NCI-H1694 (cell line): ENCODE measurements at regions not wholly inside any gene's neighbourhood (a gene's known extent, or its start where the extent isn't known, plus 50 kb on each side); places are given as distances from the start of the nearest gene placed in this dataset.
"Not testable (repeated sequence)": the region's sequence is repeated elsewhere in the genome, so short reads cannot be mapped to it uniquely, and the experiment has no call there.

Experiments used
- DNase-seq: peaks from one replicate; lab custom pipeline; 2025; lab: John Stamatoyannopoulos, UW

DNA sequence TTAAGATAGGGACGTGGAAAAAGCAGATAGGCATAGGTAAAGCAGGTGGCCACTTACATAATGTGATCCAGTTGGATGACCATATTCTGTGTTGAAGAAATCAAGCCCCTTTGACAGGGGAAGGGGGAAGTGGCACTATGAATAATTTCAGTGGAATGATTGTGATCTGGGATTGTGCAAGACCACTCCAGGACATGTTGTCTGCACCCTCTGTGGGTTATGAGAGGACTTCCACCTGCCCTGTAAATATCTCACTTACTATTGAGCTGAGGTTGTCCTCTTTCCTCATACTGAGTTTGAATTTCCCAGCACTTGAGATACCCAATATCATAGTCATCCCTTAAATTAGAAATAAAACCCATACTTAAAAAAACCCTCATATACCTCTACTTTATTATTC, 220.7 kb downstream of the IRS1 start:
- DNase-seq: no peak

DNA sequence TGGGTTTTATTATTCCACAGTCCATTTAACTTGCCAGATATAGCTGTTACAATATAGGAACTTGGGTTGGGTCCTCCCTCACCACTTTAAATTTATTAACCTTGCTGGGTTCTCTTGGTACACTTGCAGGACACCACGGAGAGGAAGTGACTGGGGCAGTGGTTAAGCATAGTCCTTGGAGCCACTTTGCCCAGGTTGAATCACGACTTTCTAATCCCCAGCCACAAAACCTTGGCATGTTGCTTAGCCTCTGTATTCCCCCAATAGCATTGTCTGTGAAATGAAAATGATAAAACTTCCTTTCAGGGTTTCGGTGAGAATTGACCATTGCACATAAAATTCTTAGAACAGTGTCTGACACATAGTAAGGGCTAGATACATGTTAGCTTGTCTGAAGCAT, 221.2 kb downstream of the IRS1 start:
- DNase-seq: no peak

DNA sequence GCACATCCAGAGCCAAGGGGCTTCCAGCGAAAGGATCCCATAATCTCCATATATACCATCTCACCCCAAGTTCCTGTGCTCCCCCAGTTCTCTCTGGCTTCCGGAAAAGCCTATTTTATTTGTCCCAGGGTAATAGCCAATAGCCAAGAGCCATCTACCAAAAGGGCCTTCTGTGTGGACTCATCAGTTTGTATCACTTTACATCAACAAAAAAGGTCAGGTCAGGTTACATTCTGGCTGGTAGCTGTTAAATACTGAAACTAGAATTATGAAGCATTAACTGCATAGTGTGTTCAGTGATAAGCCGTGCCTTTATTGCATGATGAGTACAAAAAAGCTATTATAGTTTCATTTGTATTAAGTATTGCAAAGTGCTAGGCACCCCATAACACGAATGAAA, 223.7 kb downstream of the IRS1 start:
- DNase-seq: no peak

DNA sequence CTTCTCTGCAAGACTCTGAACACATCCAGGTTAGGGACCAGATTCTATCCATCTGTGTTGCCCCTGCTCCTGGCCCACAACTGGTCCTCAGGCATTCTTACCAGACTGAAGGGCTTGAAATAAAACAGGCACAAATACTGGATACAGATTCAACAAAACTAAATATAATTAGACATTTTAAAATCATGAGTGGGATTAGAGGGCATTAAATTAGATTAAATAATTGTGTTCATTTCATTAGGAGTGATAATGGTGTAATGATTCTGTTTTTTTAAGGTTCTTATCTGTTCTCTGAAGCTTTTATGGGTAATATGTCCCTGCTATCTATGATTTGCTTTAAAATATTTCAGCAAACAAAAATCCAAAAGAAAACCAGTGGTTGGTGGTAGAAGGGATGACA, 226.5 kb downstream of the IRS1 start:
- no peak for DNase-seq

DNA sequence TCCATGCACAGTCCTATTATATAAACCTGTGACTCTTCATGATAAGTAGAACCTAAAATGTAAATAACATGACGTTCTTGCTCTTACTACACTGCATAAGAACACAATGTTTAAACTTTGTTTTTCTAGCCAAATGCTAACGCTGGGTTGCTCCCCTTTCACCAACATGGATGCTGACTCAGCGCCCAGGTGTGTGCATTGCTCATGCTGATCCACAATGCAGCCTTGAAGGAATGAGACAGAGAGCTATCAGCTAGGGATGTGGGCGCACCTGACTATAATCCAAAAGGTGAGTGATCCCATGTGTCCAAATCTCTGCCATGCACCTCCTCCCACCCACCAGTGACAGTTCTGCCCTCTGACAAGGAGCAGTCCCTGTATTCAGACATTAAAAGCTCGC, 235.0 kb downstream of the IRS1 start:
- DNase-seq: no peak

DNA sequence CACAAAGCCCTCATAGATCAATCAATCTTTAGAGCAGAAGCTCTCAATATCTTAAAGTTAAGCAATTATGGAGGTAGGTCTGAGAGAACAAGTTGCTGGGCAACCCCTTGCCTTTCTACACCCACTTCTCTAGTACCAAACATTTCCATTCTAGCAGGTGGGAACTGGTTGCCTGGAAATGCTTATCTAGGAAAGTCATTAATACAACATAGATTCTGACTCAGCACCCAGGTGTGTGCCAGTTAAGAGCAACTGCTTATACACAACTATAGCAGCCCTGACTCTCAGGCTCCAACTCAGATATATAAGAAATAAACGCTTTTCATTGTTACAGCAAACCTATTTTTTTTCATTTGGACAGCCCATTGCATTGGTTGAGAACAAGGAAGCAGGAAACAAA, 237.7 kb downstream of the IRS1 start:
- no peak for DNase-seq

DNA sequence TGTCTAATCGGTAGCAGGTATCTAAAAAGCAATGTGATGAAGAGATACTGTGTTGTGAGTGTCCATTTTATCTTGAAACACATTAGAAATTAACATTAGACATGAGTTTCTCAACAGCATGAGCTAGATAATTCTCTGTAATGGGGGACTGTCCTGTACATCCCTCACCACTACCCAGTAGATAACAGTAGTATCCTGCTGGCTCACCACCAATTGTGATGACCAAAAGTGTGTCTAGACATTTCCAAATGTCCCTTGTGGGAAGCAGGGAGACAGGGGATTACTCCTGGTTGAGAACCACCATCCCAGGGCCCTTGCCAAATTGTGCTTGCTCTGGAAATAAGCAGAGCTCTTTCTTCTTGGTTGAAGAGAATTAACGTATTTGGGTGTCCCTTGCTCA, 239.3 kb downstream of the IRS1 start:
- no peak for DNase-seq

DNA sequence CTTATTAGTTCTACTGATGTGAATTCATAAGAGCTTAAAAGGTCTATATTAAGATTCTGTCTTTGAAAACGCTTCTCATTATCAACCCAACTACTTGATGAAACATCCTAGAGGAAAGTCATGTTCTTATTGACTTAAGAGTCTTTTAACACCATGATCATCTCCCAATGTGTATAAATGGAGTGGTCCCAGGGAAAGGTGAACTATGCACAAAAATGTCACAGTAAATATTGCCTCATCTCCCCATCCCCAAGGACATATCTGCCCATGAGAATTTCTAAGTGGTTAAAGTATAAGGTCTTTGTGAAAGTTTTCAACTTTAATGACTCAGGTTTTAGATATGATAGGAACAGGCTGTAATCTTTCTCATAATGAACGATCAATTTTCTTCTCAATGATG, 240.1 kb downstream of the IRS1 start:
- no peak for DNase-seq

DNA sequence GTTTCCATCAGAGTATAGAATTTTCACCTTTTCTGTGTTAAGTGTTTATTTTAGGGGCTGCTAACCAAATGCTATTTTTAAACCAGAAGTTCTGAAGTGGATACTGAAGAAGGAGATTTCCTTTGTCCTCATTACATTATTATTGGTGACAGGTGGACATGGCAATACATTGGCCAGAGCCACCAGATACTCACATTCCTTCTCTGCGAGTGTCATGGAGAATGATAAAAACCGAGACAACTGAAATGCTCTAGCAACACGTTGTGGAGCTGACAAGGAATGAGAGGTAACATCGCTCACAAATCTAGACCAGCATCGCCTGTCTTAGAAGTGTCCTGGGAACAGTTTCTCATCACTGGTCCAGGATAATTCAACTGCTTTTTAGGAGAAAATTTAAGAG, 241.2 kb downstream of the IRS1 start:
- no peak for DNase-seq

DNA sequence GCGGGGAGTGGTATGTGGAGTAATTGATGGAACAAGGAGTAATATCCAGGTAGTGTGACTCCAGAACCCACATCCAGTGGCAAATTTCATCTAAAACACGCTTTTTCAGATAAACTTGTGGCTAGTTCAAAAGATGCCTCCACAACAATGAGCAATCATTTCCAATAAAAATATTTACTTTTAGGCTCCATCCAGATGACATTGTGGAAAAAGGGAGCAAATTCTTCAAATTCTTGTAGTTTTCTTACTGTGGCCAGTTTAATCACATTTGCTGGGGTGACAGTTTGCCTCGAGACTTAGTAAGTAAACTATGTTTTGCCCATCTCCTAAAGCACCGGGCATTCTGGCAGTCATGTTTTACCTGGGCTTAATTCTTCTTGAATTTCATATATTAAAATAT, 243.6 kb downstream of the IRS1 start:
- no peak for DNase-seq

DNA sequence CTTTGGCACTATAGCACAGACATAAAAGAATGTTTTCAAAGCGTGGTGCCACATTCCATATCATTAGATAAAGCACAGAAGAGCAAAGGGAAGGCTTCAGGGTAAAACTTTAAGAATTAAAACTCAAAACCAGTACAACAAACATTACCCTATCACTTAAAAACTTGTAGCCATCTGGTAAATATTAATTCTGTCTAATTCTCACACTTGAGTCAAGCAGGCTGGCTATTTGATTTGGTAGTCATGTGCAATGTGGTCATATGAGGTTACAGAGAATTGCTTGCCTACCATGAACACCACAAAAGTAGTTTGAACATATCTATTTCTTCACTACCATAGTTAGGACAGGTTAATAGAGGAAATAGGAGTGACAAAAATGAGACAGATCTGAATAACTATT, 244.9 kb downstream of the IRS1 start:
- DNase-seq: no peak

DNA sequence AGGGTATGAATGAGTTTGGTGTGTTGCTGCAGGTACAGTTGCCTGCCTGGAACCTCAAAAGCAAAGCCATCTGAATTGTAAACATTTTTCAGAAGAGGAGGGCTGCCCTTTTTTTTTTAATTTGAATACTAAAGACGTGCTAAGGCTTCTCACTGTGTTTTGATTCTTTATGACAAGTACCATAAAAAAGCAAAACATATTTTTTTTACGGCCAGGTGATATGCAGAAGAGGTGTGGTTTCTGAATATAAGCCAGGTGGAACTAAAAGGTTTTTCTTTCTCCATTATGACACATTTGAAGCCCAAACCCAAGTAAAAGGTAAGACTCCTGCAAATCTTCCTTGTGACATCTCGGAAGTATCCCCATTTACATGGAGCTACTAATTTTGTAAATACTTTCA, 246.3 kb downstream of the IRS1 start:
- DNase-seq: no peak

DNA sequence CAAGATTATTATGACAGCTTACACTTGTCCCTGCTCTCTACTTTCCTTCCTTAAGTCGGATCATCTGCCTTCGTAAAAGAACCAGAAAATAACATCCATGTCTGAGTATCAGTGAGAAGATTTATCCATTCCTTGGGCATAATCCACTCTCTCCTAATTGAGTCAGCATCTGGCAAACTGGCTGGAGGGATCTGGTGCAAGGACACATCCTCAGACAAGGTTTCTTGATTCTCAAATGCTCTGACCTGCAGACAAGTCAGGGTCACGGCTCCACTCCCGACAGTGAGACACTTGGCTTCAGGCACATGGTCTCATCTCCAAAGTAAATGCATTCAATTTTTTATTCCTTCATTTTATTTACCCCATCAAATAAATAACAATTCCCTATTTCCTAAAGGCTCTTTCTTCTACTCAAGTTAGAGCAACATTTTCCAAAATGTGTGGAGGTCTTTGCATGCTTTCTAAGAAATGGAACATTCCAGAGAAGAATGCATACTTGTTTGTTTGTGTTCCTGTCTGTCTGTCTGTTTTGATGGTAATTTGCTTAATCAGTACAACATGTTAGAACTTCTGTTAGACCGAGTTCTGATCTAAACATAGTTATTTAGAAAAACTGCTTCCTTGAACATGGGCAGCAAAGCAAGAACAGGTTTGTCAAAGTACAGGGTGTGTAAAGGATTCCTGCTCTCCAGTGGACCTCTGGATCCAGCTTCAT, 246.9 kb downstream of the IRS1 start:
- no peak for DNase-seq

DNA sequence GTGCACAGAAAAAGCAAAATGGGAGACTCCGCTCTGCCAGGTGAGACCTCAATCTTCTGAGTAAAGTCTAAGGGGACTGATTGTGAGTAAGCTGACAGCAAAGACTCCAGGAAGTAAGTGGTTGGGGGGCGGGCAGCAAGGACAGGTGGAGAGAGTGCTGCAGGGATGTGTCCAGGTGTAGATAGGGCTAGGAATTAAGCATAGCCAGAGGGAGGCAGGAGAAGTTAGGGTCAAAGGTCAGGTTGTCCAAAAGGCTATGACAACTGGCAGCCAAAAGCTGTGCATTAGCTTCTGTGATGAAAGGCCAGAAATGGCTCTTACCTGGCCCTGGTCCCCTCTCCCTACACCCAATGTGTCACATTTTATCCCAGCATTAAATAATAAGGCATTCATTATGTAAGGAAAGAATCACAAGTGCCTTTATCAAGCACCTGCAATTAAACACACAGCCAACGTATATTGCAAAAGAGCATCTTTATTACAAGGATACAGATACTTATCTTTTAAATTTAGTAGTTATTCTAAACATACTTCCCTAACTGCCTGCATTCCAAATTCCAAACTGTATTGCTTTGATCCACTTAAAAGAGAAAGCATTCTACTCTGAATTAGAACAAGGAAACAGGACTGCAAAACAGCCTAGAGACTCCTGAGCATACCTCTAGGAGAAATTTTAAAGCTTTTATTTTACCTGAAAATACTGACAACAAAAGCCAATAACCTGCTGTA, 247.9 kb downstream of the IRS1 start:
- no peak for DNase-seq

DNA sequence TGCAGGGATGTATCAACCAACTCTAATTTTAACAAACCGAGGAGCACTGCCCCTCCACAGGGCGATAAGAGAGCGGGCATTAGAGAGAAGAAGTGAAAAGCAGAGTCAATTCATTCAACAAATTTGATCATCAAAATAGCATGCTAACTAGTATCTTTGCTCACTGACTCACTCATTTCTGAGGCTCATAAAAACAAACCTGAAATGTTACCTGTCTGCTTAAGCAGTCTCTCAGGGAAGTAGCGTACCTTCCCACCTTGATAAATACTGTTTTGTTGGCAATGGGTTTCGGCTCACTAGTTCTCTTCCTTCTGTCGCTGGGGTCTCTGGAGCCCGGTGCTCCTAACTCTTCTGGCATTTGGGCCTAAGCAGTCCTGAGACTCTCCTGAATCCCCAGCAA, 248.8 kb downstream of the IRS1 start:
- DNase-seq: no peak

DNA sequence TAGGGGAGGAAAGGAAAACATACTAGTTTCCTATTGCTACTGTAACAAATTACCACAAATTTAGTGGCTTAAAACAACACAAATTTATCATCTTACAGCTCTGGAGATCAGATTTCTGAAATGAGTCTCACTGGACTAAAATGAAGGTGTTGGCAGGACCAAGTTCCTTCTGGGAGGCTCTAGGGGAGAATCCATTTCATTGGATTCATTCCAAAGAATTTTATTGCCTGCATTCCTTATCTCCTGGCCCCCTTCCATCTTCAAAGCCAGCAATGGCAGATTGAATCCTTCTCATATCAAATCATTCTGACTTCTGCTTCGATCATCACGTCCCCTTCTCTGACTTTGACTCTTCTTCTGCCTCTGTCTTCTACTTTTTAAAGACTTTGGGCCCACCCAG, 250.9 kb downstream of the IRS1 start:
- DNase-seq: no peak

DNA sequence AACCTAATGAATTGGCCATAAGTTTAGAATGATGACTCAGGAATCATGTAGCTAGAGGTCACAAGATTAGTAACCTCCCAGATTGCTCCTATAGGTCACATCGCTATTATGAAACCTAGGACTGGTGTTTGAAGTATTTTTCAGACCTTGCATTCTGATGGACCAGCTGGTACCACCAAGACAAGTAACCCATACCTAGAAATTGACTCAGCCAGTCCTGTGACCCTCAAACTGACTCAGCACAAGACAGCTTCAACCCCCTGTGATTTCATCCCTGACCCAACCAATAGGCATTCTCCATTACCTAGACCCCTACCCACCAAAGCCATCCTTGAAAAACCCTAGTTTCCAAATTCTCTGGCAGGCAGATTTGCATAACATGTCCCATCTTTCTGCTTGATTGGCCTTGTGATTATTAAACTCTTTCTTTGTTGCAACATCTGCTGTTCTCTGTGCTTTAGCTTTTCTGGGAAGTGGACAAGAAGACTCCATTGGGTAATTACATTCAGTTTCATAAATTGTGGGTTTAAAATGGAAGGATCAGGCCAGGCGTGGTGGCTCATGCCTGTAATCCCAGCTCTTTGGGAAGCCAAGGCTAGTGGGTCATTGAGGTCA, 254.9 kb downstream of the IRS1 start:
- DNase-seq: no peak

DNA sequence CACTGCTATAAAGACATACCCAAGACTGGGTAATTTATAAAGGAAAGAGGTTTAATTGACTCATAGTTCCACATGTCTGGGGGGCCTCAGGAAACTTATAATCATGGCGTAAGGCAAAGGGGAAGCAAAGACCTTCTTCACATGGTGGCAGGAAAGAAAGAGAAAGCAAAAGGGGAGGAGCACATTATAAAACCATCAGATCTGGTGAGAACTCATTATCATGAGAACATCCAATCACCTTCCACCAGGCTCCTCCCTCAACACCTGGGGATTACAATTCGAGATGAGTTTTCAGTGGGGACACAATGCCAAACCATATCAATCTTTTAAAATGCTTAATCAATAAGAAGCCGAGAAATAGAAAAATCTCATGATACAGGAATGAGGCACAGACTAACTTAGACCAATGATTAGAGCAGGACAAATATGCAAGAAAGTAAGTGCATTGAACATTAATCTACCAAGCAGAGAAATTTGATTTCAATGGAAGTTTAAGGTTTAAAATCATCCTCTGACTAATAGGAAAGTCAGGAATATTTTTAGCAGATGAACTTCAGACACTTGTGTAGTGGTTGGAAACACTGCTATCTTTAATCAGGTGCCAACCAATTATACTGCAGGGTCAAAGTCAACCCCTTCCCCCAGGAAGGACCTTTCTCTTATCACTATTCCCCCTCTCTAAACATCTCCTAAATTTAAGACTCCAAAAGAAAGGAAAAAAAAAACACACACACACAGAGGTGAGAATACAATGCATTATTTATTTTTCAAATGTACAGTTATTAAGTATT, 259.2 kb downstream of the IRS1 start:
- no peak for DNase-seq

DNA sequence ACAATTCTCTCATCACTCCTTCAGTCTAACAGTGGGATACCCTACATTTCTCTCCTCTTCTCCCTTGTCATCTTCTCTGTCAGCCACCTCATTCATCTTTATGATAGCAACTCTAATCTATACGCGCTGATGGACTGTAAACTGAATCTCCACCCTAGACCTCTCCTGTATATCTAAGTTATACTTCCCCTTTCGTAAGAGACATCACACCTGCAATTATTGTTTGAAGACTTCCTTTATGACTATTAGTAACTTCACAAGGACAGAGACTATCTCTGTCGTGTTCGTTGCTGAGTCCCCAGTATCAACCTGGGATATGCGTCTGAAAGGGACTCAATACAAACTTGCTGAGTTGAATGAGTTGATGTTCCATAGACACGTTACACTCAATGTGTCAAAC, 263.2 kb downstream of the IRS1 start:
- no peak for DNase-seq

DNA sequence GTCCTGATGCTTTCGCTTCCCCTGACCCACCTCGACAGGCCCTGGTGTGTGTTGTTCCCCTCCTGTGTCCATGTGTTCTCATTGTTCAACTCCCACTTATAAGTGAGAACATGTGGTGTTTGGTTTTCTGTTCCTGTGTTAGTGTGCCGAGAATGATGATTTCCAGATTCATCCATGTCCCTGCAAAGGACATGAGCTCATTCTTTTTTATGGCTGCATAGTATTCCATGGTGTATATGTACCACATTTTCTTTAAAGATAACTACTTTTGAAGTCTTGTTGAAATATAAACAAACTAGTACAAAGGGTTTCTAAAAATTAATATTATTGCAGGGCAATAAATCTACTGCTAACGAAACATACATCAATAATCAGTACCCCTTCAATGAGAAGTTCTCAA, 266.6 kb downstream of the IRS1 start:
- DNase-seq: not testable (repeated sequence)

DNA sequence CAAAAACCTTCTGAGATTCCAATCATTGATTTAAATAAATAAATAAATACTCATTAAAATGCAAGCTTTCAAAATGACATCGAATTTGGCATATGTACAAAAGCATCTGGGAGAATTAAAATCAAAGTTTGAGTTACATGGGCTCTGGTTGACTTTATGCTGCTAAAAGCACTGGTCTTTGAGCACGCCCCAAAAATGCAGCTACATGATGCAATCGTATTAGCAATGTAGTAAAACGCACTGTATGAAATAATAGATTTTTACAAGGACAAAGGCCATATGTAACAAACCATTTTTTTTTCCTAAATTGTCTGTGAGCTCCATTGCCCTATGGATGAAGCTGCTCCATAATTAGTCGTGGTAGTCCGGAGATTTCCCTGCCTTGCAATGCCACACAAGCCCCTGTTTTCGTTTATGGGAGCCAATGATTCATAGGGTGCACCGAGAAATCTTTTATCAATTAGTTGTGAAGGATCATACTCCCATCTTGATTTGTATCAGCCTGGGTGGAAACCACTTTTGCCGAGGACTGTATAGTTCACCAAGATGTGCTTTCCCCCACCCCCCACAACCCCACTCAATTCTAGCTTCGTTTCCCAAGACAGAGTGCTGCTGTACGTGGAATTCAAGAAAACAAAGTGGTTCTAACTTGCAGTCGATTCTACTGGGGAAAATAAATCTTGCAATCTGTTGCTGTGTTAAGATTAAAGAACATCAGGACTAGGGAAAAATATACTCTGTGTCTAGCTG, 268.4 kb downstream of the IRS1 start:
- DNase-seq: no peak

DNA sequence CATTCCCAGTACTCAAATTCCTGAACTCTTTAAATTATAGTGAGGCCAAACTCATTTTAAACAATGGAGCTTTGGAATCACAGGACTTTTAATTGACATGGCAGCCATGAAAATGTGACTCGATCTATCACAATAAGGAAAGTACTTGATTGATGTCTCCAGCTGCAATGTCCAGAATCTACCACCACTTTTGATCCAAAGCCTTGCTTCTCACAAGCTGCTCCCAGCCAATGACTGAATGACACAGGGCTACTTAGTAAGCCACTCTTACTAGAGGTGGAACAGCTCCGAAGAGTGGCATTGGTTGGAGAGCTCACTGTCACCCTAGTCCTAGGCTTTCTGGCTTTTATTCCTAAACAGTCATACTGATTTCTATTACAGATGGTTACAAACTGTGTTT, 270.1 kb downstream of the IRS1 start:
- no peak for DNase-seq
